Endothelial cell of hepatic sinusoid (primary cell): ENCODE measurements at regions not wholly inside any gene's neighbourhood (a gene's known extent, or its start where the extent isn't known, plus 50 kb on each side); places are given as distances from the start of the nearest gene placed in this dataset.

Experiments used
- in situ Hi-C: cut with HindIII; loops from 2 replicates; pipeline ENCODE4 v1.10.0; 2017; ENCODE audit warnings: low sequenced_read_pairs

GRCh38 chr7:22629056-22629455, 97.9 kb upstream of the IL6 start:
- in situ Hi-C loops = loop anchor here (5.0 kb wide), 1 partner anchor 88 kb away; no protein-coding TSS in a partner anchor

- in situ Hi-C loops = loop anchor here (5.0 kb wide), 1 partner anchor 89 kb away; no protein-coding TSS in a partner anchor
Measured at GRCh38 chr7:22628112-22628511, 98.9 kb upstream of the IL6 start.

DNA sequence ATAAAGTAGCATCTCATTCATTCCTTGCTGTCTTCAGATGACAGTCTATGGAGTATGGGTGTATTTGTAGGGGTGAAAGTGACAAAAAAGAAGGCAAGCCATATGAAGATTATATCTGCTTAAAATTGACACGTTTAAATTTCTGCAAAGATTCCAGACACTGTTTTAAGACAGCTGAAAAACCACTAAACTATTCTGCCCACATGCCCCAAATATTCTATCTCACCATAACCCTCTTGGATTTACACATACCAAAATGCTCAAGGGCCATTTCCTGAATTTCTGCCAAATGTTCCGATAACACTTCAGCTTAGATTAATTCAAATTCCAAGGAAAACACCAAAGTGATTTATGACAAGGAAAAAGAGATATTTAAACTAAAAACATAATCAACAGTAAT, 99.9 kb upstream of the IL6 start:
- in situ Hi-C loops = loop anchor here (5.0 kb wide), 1 partner anchor 90 kb away; no protein-coding TSS in a partner anchor

- in situ Hi-C loops = loop anchor here (5.0 kb wide), 1 partner anchor 92 kb away; no protein-coding TSS in a partner anchor
Measured at GRCh38 chr7:22625251-22625650, 101.7 kb upstream of the IL6 start.

DNA sequence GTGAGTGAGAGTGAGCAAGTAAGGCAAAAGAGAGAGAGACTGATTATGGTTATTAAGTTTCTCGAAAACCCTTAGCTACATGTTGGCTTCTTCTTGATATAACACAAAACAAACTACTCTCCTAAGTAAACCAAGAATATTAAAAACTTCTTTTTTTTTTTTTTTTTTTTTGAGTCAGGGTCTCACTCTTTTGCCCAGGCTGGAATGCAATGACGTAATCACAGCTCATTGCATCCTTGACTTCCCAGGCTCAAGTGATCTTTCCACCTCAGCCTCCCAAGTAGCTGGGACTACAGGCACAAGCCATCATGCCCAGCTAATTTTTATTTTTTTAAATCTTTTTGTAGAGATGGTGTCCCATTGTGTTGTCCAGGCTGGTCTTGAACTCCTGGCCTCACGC, 102.2 kb upstream of the IL6 start:
- in situ Hi-C loops = loop anchor here (5.0 kb wide), 1 partner anchor 93 kb away; no protein-coding TSS in a partner anchor

DNA sequence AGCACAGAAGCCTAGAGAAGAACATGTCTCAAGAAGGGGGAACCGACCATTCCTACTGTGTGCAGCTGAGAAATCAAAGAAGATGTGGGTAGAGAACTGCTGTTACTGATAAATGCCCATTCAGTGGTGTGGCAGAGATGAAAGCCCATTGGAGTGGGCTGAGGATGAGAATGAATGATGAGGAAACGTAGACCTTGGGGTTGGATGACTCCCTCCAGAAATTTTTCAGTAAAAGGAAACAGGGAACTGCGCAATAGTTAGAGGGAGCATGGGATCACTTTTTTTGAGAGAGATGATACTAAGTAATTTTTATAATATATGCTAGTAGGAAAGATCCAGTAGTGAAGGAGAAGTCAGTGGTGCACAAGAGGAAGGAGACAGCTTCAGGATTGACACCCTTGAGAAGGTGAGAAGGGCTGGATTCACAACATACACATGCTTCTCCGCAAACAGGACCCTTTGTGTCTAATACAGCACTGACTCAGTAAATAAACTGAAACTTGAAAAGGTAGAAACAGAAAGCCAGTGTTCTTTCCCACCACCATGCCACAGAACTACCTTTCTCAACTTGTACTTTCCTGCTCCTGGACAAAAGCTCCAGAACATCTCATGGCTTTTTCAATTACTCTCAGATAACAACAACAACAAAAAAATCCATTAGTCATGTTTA, 104.7 kb upstream of the IL6 start:
- in situ Hi-C loops = no loop called here

GRCh38 chr7:22618528-22618927, 108.5 kb upstream of the IL6 start:
- in situ Hi-C loops = no loop called here

- in situ Hi-C loops = no loop called here
Measured at GRCh38 chr7:22617166-22617565, 109.8 kb upstream of the IL6 start.

- in situ Hi-C loops = no loop called here
Measured at GRCh38 chr7:22613496-22613895, 113.5 kb upstream of the IL6 start.

DNA sequence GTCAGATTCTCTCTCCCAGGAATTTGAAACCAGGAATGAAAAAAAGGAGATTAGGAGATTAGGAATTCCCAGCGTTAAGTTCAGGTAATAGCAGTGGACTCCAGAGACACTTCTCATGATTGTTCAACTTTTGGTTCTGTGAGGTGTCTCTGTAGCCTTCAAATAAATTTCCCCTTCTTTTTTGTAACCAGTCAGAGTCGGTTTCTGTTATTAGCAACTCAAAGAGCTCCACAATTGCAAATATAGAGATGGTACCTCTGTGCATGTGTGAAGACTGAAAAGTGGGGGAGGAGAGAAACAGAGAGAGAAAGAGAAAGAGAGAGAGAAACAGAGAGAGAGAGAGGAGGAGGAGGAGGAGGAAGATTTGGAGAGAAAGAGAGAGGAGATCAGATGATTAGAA, 112.8 kb upstream of the STEAP1B start:
- in situ Hi-C loops = no loop called here

DNA sequence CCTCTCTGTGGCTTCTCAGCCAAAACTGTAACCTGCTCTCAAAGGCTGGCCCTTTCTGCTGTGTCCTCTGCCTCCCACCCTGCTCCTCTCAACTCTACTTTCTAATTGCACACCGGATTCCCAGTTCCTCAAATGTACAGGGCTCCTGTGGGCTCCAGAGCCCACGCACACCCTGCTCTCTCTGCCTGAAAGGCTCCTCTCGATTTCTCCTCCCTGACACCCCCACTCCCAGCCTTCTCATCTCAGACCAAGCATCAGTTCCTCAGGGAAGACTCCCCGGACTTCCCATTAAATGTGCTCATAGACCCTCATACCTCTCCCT, 111.7 kb upstream of the STEAP1B start:
- in situ Hi-C loops = no loop called here

GRCh38 chr7:22610951-22611757, 111.2 kb upstream of the STEAP1B start:
- in situ Hi-C loops = no loop called here

- in situ Hi-C loops = no loop called here
Measured at GRCh38 chr7:22610263-22610662, 110.3 kb upstream of the STEAP1B start.

GRCh38 chr7:22607180-22607579, 107.2 kb upstream of the STEAP1B start:
- in situ Hi-C loops = no loop called here

- in situ Hi-C loops = no loop called here
Measured at GRCh38 chr7:22604246-22604645, 104.3 kb upstream of the STEAP1B start.

GRCh38 chr7:22601812-22602565, 102.0 kb upstream of the STEAP1B start:
- in situ Hi-C loops = no loop called here

GRCh38 chr7:22601408-22601807, 101.4 kb upstream of the STEAP1B start:
- in situ Hi-C loops = no loop called here

GRCh38 chr7:22601003-22601402, 101.0 kb upstream of the STEAP1B start:
- in situ Hi-C loops = no loop called here

- in situ Hi-C loops = no loop called here
Measured at GRCh38 chr7:22598318-22598920, 98.4 kb upstream of the STEAP1B start.

GRCh38 chr7:22597844-22598243, 97.9 kb upstream of the STEAP1B start:
- in situ Hi-C loops = no loop called here

GRCh38 chr7:22596763-22597400, 96.9 kb upstream of the STEAP1B start:
- in situ Hi-C loops = no loop called here
